HTR-8/SVneo (cell line): ENCODE measurements at regions not wholly inside any gene's neighbourhood (a gene's known extent, or its start where the extent isn't known, plus 50 kb on each side); places are given as distances from the start of the nearest gene placed in this dataset.

Experiments used
- DNase-seq: peaks from one replicate; pipeline ENCODE4 v3.0.0; 2011; ENCODE audit warnings: low spot score, mixed read lengths; ENCODE audit not compliant: insufficient read length
- FAIRE-seq: peaks from 2 replicates; lab custom pipeline; 2011; peaks lifted over from hg19 to GRCh38; lab: Jason Lieb, UNC

DNA sequence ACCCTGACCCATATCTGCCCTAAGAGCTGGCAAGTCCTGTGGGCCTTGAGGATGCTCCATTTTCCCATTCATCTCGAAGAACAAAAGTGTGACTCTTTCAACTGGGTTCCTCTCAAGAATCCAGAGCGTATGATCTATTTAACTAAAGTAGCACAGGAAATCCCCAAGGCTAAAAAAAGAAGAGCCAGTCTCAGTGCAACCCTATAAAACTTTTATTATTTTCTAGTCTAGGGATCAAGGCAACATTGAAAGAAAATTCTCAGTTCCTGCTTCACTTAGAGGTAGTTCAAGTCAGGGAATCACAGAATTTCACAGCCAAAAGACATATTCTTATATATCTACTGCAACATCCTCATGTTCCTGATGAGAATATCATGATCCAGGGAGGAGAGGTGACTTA lies 51.6 kb upstream of the GRM7 start:
- FAIRE-seq (no peak), DNase-seq (no peak)
